Memory B cell (primary cell): ENCODE measurements at regions not wholly inside any gene's neighbourhood (a gene's known extent, or its start where the extent isn't known, plus 50 kb on each side); places are given as distances from the start of the nearest gene placed in this dataset.
"Not testable (repeated sequence)": the region's sequence is repeated elsewhere in the genome, so short reads cannot be mapped to it uniquely, and the experiment has no call there.

ENCODE experiments used
- ATAC-seq: fragments of 150-1000 bp; cut with Tn5 transposase; 2 replicates; pipeline ENCODE4 v1.10.0; 2021; ENCODE audit warnings: low read depth, mild to moderate bottlenecking, moderate library complexity
- DNase-seq, 2 donors: peaks; one replicate each; pipeline ENCODE4 v3.0.0; 2022; ENCODE audit warnings: low spot score in 2 of 2
- H3K27ac Mint-ChIP-seq: one replicate; pipeline ENCODE4 v1.8.0; 2022; ENCODE audit warnings: mild to moderate bottlenecking, moderate library complexity, mixed read lengths
- H3K27me3 Mint-ChIP-seq: one replicate; pipeline ENCODE4 v1.8.0; 2022; ENCODE audit warnings: mixed read lengths
- H3K36me3 Mint-ChIP-seq: one replicate; pipeline ENCODE4 v1.8.0; 2022; ENCODE audit warnings: mild to moderate bottlenecking, mixed read lengths
- H3K4me1 Mint-ChIP-seq: one replicate; pipeline ENCODE4 v1.8.0; 2022; ENCODE audit warnings: mixed read lengths
- H3K4me3 Mint-ChIP-seq: one replicate; pipeline ENCODE4 v1.8.0; 2022; ENCODE audit warnings: mild to moderate bottlenecking, moderate library complexity, mixed read lengths
- H3K9me3 Mint-ChIP-seq: one replicate; pipeline ENCODE4 v1.8.0; 2022; ENCODE audit warnings: mixed read lengths

- no peaks in the 10 kb centered on the region for H3K4me1 Mint-ChIP-seq
- H3K27ac Mint-ChIP-seq, result no peak overlapping the region
- DNase-seq (no peak), ATAC-seq (no peak)
- peaks cover 4% of the 10 kb centered on the region for H3K36me3 Mint-ChIP-seq
- no peak overlapping the region for H3K4me3 Mint-ChIP-seq
- peaks cover 7% of the 10 kb centered on the region for H3K9me3 Mint-ChIP-seq
- no peaks in the 10 kb centered on the region for H3K27me3 Mint-ChIP-seq
These were observed 99.9 kb upstream of the MYLIP start for GRCh38 chr6:16028966-16029365.

- Mint-ChIP-seq H3K27ac (no peak overlapping the region), H3K9me3 (no peaks in the 10 kb centered on the region), H3K36me3 (no peaks in the 10 kb centered on the region), H3K27me3 (peaks cover 3% of the 10 kb centered on the region), H3K4me1 (no peaks in the 10 kb centered on the region), H3K4me3 (no peak overlapping the region)
- DNase-seq, result no peak
- ATAC-seq, result no peak
These were observed 108.6 kb upstream of the MYLIP start for GRCh38 chr6:16020259-16020658.

- Mint-ChIP-seq H3K27ac (no peak overlapping the region), H3K4me3 (no peak overlapping the region), H3K9me3 (no peaks in the 10 kb centered on the region), H3K36me3 (peaks cover 3% of the 10 kb centered on the region), H3K27me3 (peaks cover 3% of the 10 kb centered on the region), H3K4me1 (no peaks in the 10 kb centered on the region)
- DNase-seq, result no peak
- ATAC-seq, result no peak
These were observed 109.4 kb upstream of the MYLIP start for GRCh38 chr6:16019462-16019861.

- H3K9me3 Mint-ChIP-seq, result no peaks in the 10 kb centered on the region
- H3K27me3 Mint-ChIP-seq, result peaks cover 3% of the 10 kb centered on the region
- no peaks in the 10 kb centered on the region for H3K4me1 Mint-ChIP-seq
- DNase-seq, result no peak
- H3K36me3 Mint-ChIP-seq, result peaks cover 3% of the 10 kb centered on the region
- H3K27ac Mint-ChIP-seq, result no peak overlapping the region
- H3K4me3 Mint-ChIP-seq, result no peak overlapping the region
- no peak for ATAC-seq
These were observed 110.3 kb upstream of the MYLIP start for GRCh38 chr6:16018626-16019025.

GRCh38 chr6:16014325-16014724 is 114.6 kb upstream of the MYLIP start:
- H3K27me3 Mint-ChIP-seq, DNase-seq, H3K27ac Mint-ChIP-seq, H3K36me3 Mint-ChIP-seq, H3K9me3 Mint-ChIP-seq, H3K4me1 Mint-ChIP-seq, H3K4me3 Mint-ChIP-seq, ATAC-seq: not testable (repeated sequence)

- peaks cover 5% of the 10 kb centered on the region for H3K27me3 Mint-ChIP-seq
- H3K36me3 Mint-ChIP-seq, result no peaks in the 10 kb centered on the region
- DNase-seq, result no peak
- no peaks in the 10 kb centered on the region for H3K9me3 Mint-ChIP-seq
- ATAC-seq, result no peak
- no peak overlapping the region for H3K27ac Mint-ChIP-seq
- H3K4me3 Mint-ChIP-seq, result no peak overlapping the region
- peaks cover 6% of the 10 kb centered on the region for H3K4me1 Mint-ChIP-seq
These were observed 121.7 kb upstream of the MYLIP start for GRCh38 chr6:16007146-16007545.

GRCh38 chr6:16006681-16007080 is 122.2 kb upstream of the MYLIP start:
- no peaks in the 10 kb centered on the region for H3K36me3 Mint-ChIP-seq
- H3K4me3 Mint-ChIP-seq, result no peak overlapping the region
- peaks cover 5% of the 10 kb centered on the region for H3K27me3 Mint-ChIP-seq
- DNase-seq, result no peak
- H3K9me3 Mint-ChIP-seq, result no peaks in the 10 kb centered on the region
- ATAC-seq, result no peak
- peaks cover 6% of the 10 kb centered on the region for H3K4me1 Mint-ChIP-seq
- no peak overlapping the region for H3K27ac Mint-ChIP-seq

GRCh38 chr6:16004934-16005679 is 123.8 kb upstream of the MYLIP start:
- no peak for ATAC-seq
- H3K27me3 Mint-ChIP-seq, result peaks cover 5% of the 10 kb centered on the region
- H3K4me1 Mint-ChIP-seq, result peaks cover 6% of the 10 kb centered on the region
- H3K36me3 Mint-ChIP-seq, result no peaks in the 10 kb centered on the region
- no peak overlapping the region for H3K27ac Mint-ChIP-seq
- DNase-seq, result no peak
- no peak overlapping the region for H3K4me3 Mint-ChIP-seq
- H3K9me3 Mint-ChIP-seq, result no peaks in the 10 kb centered on the region

- Mint-ChIP-seq H3K9me3 (no peaks in the 10 kb centered on the region), H3K27ac (no peak overlapping the region), H3K4me3 (no peak overlapping the region), H3K4me1 (peaks cover 6% of the 10 kb centered on the region), H3K27me3 (peaks cover 5% of the 10 kb centered on the region), H3K36me3 (no peaks in the 10 kb centered on the region)
- DNase-seq (no peak), ATAC-seq (no peak)
These were observed 125.7 kb upstream of the MYLIP start for GRCh38 chr6:16003197-16003491.

- H3K4me3 Mint-ChIP-seq, result no peak overlapping the region
- no peaks in the 10 kb centered on the region for H3K36me3 Mint-ChIP-seq
- no peak for ATAC-seq
- H3K27ac Mint-ChIP-seq, result no peak overlapping the region
- peaks cover 8% of the 10 kb centered on the region for H3K27me3 Mint-ChIP-seq
- no peak for DNase-seq
- H3K9me3 Mint-ChIP-seq, result no peaks in the 10 kb centered on the region
- peaks cover 6% of the 10 kb centered on the region for H3K4me1 Mint-ChIP-seq
These were observed 126.3 kb upstream of the MYLIP start for GRCh38 chr6:16002332-16003196.

- Mint-ChIP-seq H3K36me3 (no peaks in the 10 kb centered on the region), H3K4me3 (no peak overlapping the region), H3K9me3 (no peaks in the 10 kb centered on the region), H3K4me1 (no peaks in the 10 kb centered on the region), H3K27ac (no peak overlapping the region), H3K27me3 (peaks cover 12% of the 10 kb centered on the region)
- no peak for ATAC-seq
- DNase-seq, result no peak
These were observed 127.7 kb upstream of the MYLIP start for GRCh38 chr6:16001158-16001557.

- Mint-ChIP-seq H3K27ac (no peak overlapping the region), H3K9me3 (no peaks in the 10 kb centered on the region), H3K27me3 (peaks cover 10% of the 10 kb centered on the region), H3K4me1 (peaks cover 4% of the 10 kb centered on the region), H3K4me3 (no peak overlapping the region), H3K36me3 (no peaks in the 10 kb centered on the region)
- no peak for ATAC-seq
- DNase-seq, result no peak
These were observed 129.7 kb upstream of the MYLIP start for GRCh38 chr6:15999201-15999600.

GRCh38 chr6:15997586-15998388 is 131.1 kb upstream of the MYLIP start:
- H3K9me3 Mint-ChIP-seq, result no peaks in the 10 kb centered on the region
- ATAC-seq (no peak), DNase-seq (no peak)
- H3K36me3 Mint-ChIP-seq, result no peaks in the 10 kb centered on the region
- H3K27ac Mint-ChIP-seq, result no peak overlapping the region
- H3K27me3 Mint-ChIP-seq, result peaks cover 8% of the 10 kb centered on the region
- H3K4me1 Mint-ChIP-seq, result peaks cover 4% of the 10 kb centered on the region
- no peak overlapping the region for H3K4me3 Mint-ChIP-seq

- Mint-ChIP-seq H3K27me3 (peaks cover 8% of the 10 kb centered on the region), H3K27ac (no peak overlapping the region), H3K36me3 (no peaks in the 10 kb centered on the region), H3K4me1 (peaks cover 4% of the 10 kb centered on the region), H3K4me3 (no peak overlapping the region), H3K9me3 (no peaks in the 10 kb centered on the region)
- ATAC-seq (no peak), DNase-seq (no peak)
These were observed 132.9 kb upstream of the MYLIP start for GRCh38 chr6:15996030-15996429.
